ENCODE measurements at regions not wholly inside any gene's neighbourhood (a gene's known extent, or its start where the extent isn't known, plus 50 kb on each side); places are given as distances from the start of the nearest gene placed in this dataset.

DNA sequence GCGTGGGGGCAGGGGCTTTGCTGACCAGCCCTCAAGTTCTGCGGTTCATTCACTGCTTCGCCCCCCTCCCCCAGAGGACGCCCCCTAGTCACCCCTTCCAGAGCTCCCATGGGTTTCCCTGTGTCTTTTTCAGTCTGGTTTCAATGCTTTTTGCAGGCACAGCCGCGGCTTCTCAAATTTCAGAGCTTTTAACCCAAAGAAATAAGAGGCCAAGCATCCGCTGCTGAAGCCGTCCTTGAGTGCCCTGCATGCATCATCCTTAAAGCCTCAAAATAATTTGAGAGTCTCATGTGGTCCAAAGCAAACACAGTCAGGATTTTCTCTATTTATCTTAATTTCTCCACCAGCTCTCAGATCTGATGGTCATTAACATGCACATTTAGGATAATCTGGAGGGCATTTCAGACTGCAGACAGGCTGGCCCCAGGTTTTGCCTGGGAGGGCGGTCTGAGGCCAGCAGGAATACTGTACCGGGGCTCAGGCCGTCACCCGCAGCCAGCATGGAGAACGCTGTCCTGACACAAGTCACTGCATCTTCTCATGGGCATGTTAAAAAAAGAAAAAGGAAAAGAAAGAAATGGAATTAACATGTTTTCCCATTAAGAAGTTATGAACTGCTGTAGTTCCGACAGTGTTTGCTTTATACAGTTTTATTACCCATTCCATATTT, 420.8 kb upstream of the IRX4 start:
- no peak for TF ChIP-seq EZH2 (IDR thresholded peaks at IDR 0.05; ENCODE audit: borderline replicate concordance, low read length)
- no peak for TF ChIP-seq CTCF (IDR thresholded peaks at IDR 0.05; ENCODE audit: low read length)

Measured in OCI-LY1 (cell line).